WTC11 (cell line): ENCODE measurements at regions not wholly inside any gene's neighbourhood (a gene's known extent, or its start where the extent isn't known, plus 50 kb on each side); places are given as distances from the start of the nearest gene placed in this dataset.

Experiments used
- ATAC-seq: fragments of 200-7000 bp; cut with Tn5 transposase; 2 replicates; pipeline ENCODE4 v1.10.0; 2021; ENCODE audit warnings: mild to moderate bottlenecking, moderate library complexity
- CTCF ChIA-PET: fragments of 300-600 bp; sonication (Branson Sonifier 250); formaldehyde crosslinking; loops from one replicate; lab custom pipeline; 2021; ENCODE audit warnings: antibody characterized with exemption; lab: Charles Lee
- POLR2A ChIA-PET: fragments of 350-600 bp; sonication (Branson Sonifier 250); formaldehyde crosslinking; loops from one replicate; lab custom pipeline; 2021; ENCODE audit warnings: antibody characterized with exemption; lab: Charles Lee
- DNase-seq: peaks from one replicate; pipeline ENCODE4 v3.0.0; 2021; ENCODE audit warnings: low spot score
- H3K27ac Mint-ChIP-seq: 2 replicates; pipeline ENCODE4 v1.8.0; 2021; ENCODE audit warnings: mixed read lengths
- H3K27me3 Mint-ChIP-seq: 2 replicates; pipeline ENCODE4 v1.8.0; 2021; ENCODE audit warnings: low read depth, mild to moderate bottlenecking, moderate library complexity, mixed read lengths
- H3K36me3 Mint-ChIP-seq: 2 replicates; pipeline ENCODE4 v1.8.0; 2021; ENCODE audit warnings: mixed read lengths
- H3K4me1 Mint-ChIP-seq: 2 replicates; pipeline ENCODE4 v1.8.0; 2022; ENCODE audit warnings: mixed read lengths
- H3K4me3 Mint-ChIP-seq: 2 replicates; pipeline ENCODE4 v1.8.0; 2021; ENCODE audit warnings: mild to moderate bottlenecking, moderate library complexity, mixed read lengths
- H3K9me3 Mint-ChIP-seq: 2 replicates; pipeline ENCODE4 v1.8.0; 2021; ENCODE audit warnings: mixed read lengths
- CTCF ChIP-seq: fragments of 200-600 bp; IDR thresholded peaks from 2 replicates; pipeline ENCODE4 v1.8.0; 2022; ENCODE audit warnings: antibody characterized with exemption
- EMX1 ChIP-seq: fragments of 250-450 bp; sonication (Bioruptor Pico); IDR thresholded peaks from 2 replicates; pipeline ENCODE4 v1.8.0; 2021; ENCODE audit warnings: mild to moderate bottlenecking
- JAZF1 ChIP-seq: fragments of 250-450 bp; sonication (Bioruptor Pico); IDR thresholded peaks from 2 replicates; pipeline ENCODE4 v1.9.0; 2021; ENCODE audit warnings: moderate library complexity, mild to moderate bottlenecking, inconsistent platforms
- MXD4 ChIP-seq: fragments of 250-450 bp; sonication (Bioruptor Pico); IDR thresholded peaks from 2 replicates; pipeline ENCODE4 v1.8.0; 2021; ENCODE audit warnings: mild to moderate bottlenecking, moderate library complexity, borderline replicate concordance
- NR2C2 ChIP-seq: sonication (generic); formaldehyde crosslinking; IDR thresholded peaks from 2 replicates; pipeline ENCODE4 v1.8.0; 2022; ENCODE audit warnings: mild to moderate bottlenecking, missing genetic modification reagents
- ZNF138 ChIP-seq: sonication (generic); formaldehyde crosslinking; conservative IDR thresholded peaks from 2 replicates; pipeline ENCODE4 v1.8.1; 2022; ENCODE audit warnings: mild to moderate bottlenecking, moderate library complexity, missing genetic modification reagents
- ZNF263 ChIP-seq: sonication (generic); formaldehyde crosslinking; IDR thresholded peaks from 2 replicates; pipeline ENCODE4 v1.8.1; 2022; ENCODE audit warnings: low read depth, mild to moderate bottlenecking, moderate library complexity, missing genetic modification reagents
- TF ChIP-seq, protein P1 (sequence below): fragments of 250-450 bp; sonication (Bioruptor Pico); IDR thresholded peaks from 2 replicates; pipeline ENCODE4 v1.9.0; 2021; ENCODE audit warnings: mild to moderate bottlenecking
- TF ChIP-seq, protein P2 (sequence below): sonication (generic); formaldehyde crosslinking; IDR thresholded peaks from 2 replicates; pipeline ENCODE4 v1.8.1; 2023; ENCODE audit warnings: mild to moderate bottlenecking, missing genetic modification reagents, moderate library complexity
- TF ChIP-seq, protein P3 (sequence below): fragments of 250-450 bp; sonication (Bioruptor Pico); IDR thresholded peaks from 2 replicates; pipeline ENCODE4 v2.1.2; 2022; ENCODE audit warnings: mild to moderate bottlenecking, moderate library complexity
- TF ChIP-seq, protein P4 (sequence below): sonication (generic); formaldehyde crosslinking; IDR thresholded peaks from 2 replicates; pipeline ENCODE4 v1.8.0; 2023; ENCODE audit warnings: mild to moderate bottlenecking, missing genetic modification reagents
- TF ChIP-seq, protein P5 (sequence below): sonication (generic); formaldehyde crosslinking; IDR thresholded peaks from 2 replicates; pipeline ENCODE4 v1.8.1; 2022; ENCODE audit warnings: mild to moderate bottlenecking, missing genetic modification reagents, moderate library complexity, borderline replicate concordance
- TF ChIP-seq, protein P6 (sequence below): sonication (generic); formaldehyde crosslinking; IDR thresholded peaks from 2 replicates; pipeline ENCODE4 v1.8.1; 2022; ENCODE audit warnings: low read depth, mild to moderate bottlenecking, moderate library complexity, missing genetic modification reagents, borderline replicate concordance
- TF ChIP-seq, protein P7 (sequence below): fragments of 250-450 bp; sonication (Bioruptor Pico); IDR thresholded peaks from 2 replicates; pipeline ENCODE4 v1.9.0; 2021; ENCODE audit warnings: mild to moderate bottlenecking, borderline replicate concordance

DNA sequence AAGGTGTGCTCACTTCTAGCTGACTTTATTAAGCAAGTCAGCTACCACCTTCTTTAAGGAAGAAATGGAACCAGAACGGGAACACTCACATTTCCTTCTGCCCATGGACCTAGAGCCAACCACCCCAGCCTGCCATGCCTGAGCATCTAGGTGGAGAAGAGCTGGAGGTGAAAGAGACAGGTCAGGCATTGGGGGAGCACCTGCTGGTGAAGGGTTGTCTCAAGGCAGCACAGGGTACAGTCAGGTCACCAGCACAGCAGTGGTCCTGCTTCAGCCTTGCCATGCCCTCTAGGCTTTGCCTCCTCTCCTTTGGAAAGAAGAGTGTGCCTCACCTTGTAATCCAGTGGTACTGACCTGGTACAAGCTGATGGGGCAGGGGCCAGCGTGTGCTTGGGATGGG is 107.9 kb downstream of the KCNF1 start:
- CTCF ChIA-PET = interaction anchor here (3.1 kb wide), 1 partner anchor 187 kb away, joined by 10 read pairs; no protein-coding TSS in a partner anchor
- DNase-seq = no peak

DNA sequence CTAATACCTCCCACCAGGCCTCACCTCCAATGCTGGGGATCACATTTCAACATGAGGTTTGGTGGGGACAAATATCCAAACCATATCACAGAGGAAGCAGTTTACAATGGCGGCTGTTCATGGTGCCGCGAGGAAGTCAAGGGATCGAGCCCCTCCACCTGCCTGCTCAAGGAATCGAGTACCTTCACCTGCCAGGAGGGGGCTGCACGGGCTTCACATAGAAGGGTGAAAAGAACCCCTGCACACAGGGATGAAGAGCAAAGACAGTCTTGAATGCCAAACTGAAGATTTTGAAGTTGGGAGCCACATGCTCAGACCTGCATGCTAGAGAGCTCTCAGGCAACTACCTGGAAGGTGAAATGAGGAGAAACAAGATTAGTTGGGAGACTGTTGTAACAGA is 110.3 kb downstream of the KCNF1 start:
- DNase-seq (peak; percentile 52), ATAC-seq (peak; percentile 71)
- peaks cover 25% of the 10 kb centered on the region for H3K4me1 Mint-ChIP-seq
- H3K4me3 Mint-ChIP-seq = no peak overlapping the region
- no peak overlapping the region for H3K27ac Mint-ChIP-seq
- H3K27me3 Mint-ChIP-seq = no peaks in the 10 kb centered on the region
- TF ChIP-seq, protein P1, sequence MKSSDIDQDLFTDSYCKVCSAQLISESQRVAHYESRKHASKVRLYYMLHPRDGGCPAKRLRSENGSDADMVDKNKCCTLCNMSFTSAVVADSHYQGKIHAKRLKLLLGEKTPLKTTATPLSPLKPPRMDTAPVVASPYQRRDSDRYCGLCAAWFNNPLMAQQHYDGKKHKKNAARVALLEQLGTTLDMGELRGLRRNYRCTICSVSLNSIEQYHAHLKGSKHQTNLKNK = no peak
- TF ChIP-seq CTCF = peak; percentile 27; the same call in 1 of the 2 replicates
- POLR2A ChIA-PET = no interaction called here
- CTCF ChIA-PET = interaction anchor here (1.6 to 3.1 kb wide), 4 partner anchors 102 to 190 kb away, joined by 5 to 10 read pairs (median 9); no protein-coding TSS in a partner anchor
- H3K9me3 Mint-ChIP-seq = peaks cover 3% of the 10 kb centered on the region; the same call in 1 of the 2 replicates
- no peaks in the 10 kb centered on the region for H3K36me3 Mint-ChIP-seq

More for the DNA sequence above, 107.9 kb downstream of the KCNF1 start:
- no peak for ATAC-seq
- Mint-ChIP-seq H3K4me1 (peaks cover 20% of the 10 kb centered on the region), H3K4me3 (no peak overlapping the region), H3K27me3 (no peaks in the 10 kb centered on the region), H3K27ac (no peak overlapping the region), H3K9me3 (peaks cover 3% of the 10 kb centered on the region; the same call in 1 of the 2 replicates), H3K36me3 (no peaks in the 10 kb centered on the region)
- POLR2A ChIA-PET = no interaction called here
- TF ChIP-seq, protein P2, sequence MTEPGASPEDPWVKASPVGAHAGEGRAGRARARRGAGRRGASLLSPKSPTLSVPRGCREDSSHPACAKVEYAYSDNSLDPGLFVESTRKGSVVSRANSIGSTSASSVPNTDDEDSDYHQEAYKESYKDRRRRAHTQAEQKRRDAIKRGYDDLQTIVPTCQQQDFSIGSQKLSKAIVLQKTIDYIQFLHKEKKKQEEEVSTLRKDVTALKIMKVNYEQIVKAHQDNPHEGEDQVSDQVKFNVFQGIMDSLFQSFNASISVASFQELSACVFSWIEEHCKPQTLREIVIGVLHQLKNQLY = no peak

GRCh38 chr2:11022591-11023273 is 111.0 kb downstream of the KCNF1 start:
- Mint-ChIP-seq H3K4me3 (no peak overlapping the region), H3K27ac (no peak overlapping the region)
- POLR2A ChIA-PET = no interaction called here
- TF ChIP-seq NR2C2 (CRISPR knock-in tag) (no peak), JAZF1 (no peak), ZNF263 (no peak), MXD4 (CRISPR knock-in tag) (no peak), ZNF138 (CRISPR knock-in tag) (no peak), EMX1 (CRISPR knock-in tag) (no peak)
- TF ChIP-seq, protein P3, sequence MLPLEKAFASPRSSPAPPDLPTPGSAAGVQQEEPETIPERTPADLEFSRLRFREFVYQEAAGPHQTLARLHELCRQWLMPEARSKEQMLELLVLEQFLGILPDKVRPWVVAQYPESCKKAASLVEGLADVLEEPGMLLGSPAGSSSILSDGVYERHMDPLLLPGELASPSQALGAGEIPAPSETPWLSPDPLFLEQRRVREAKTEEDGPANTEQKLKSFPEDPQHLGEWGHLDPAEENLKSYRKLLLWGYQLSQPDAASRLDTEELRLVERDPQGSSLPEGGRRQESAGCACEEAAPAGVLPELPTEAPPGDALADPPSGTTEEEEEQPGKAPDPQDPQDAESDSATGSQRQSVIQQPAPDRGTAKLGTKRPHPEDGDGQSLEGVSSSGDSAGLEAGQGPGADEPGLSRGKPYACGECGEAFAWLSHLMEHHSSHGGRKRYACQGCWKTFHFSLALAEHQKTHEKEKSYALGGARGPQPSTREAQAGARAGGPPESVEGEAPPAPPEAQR (CRISPR knock-in tag) = no peak
- TF ChIP-seq, protein P4, sequence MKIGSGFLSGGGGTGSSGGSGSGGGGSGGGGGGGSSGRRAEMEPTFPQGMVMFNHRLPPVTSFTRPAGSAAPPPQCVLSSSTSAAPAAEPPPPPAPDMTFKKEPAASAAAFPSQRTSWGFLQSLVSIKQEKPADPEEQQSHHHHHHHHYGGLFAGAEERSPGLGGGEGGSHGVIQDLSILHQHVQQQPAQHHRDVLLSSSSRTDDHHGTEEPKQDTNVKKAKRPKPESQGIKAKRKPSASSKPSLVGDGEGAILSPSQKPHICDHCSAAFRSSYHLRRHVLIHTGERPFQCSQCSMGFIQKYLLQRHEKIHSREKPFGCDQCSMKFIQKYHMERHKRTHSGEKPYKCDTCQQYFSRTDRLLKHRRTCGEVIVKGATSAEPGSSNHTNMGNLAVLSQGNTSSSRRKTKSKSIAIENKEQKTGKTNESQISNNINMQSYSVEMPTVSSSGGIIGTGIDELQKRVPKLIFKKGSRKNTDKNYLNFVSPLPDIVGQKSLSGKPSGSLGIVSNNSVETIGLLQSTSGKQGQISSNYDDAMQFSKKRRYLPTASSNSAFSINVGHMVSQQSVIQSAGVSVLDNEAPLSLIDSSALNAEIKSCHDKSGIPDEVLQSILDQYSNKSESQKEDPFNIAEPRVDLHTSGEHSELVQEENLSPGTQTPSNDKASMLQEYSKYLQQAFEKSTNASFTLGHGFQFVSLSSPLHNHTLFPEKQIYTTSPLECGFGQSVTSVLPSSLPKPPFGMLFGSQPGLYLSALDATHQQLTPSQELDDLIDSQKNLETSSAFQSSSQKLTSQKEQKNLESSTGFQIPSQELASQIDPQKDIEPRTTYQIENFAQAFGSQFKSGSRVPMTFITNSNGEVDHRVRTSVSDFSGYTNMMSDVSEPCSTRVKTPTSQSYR (CRISPR knock-in tag) = no peak
- TF ChIP-seq, protein P5, sequence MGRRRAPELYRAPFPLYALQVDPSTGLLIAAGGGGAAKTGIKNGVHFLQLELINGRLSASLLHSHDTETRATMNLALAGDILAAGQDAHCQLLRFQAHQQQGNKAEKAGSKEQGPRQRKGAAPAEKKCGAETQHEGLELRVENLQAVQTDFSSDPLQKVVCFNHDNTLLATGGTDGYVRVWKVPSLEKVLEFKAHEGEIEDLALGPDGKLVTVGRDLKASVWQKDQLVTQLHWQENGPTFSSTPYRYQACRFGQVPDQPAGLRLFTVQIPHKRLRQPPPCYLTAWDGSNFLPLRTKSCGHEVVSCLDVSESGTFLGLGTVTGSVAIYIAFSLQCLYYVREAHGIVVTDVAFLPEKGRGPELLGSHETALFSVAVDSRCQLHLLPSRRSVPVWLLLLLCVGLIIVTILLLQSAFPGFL = no peak
- TF ChIP-seq, protein P6, sequence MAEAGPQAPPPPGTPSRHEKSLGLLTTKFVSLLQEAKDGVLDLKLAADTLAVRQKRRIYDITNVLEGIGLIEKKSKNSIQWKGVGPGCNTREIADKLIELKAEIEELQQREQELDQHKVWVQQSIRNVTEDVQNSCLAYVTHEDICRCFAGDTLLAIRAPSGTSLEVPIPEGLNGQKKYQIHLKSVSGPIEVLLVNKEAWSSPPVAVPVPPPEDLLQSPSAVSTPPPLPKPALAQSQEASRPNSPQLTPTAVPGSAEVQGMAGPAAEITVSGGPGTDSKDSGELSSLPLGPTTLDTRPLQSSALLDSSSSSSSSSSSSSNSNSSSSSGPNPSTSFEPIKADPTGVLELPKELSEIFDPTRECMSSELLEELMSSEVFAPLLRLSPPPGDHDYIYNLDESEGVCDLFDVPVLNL (CRISPR knock-in tag) = no peak
- TF ChIP-seq, protein P7, sequence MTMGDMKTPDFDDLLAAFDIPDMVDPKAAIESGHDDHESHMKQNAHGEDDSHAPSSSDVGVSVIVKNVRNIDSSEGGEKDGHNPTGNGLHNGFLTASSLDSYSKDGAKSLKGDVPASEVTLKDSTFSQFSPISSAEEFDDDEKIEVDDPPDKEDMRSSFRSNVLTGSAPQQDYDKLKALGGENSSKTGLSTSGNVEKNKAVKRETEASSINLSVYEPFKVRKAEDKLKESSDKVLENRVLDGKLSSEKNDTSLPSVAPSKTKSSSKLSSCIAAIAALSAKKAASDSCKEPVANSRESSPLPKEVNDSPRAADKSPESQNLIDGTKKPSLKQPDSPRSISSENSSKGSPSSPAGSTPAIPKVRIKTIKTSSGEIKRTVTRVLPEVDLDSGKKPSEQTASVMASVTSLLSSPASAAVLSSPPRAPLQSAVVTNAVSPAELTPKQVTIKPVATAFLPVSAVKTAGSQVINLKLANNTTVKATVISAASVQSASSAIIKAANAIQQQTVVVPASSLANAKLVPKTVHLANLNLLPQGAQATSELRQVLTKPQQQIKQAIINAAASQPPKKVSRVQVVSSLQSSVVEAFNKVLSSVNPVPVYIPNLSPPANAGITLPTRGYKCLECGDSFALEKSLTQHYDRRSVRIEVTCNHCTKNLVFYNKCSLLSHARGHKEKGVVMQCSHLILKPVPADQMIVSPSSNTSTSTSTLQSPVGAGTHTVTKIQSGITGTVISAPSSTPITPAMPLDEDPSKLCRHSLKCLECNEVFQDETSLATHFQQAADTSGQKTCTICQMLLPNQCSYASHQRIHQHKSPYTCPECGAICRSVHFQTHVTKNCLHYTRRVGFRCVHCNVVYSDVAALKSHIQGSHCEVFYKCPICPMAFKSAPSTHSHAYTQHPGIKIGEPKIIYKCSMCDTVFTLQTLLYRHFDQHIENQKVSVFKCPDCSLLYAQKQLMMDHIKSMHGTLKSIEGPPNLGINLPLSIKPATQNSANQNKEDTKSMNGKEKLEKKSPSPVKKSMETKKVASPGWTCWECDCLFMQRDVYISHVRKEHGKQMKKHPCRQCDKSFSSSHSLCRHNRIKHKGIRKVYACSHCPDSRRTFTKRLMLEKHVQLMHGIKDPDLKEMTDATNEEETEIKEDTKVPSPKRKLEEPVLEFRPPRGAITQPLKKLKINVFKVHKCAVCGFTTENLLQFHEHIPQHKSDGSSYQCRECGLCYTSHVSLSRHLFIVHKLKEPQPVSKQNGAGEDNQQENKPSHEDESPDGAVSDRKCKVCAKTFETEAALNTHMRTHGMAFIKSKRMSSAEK (CRISPR knock-in tag) = no peak

More at GRCh38 chr2:11022591-11023273, 111.0 kb downstream of the KCNF1 start:
- Mint-ChIP-seq H3K9me3 (peaks cover 2% of the 10 kb centered on the region; the same call in 1 of the 2 replicates), H3K27me3 (no peaks in the 10 kb centered on the region), H3K4me1 (peaks cover 25% of the 10 kb centered on the region), H3K36me3 (no peaks in the 10 kb centered on the region)
- no peak for ATAC-seq
- CTCF ChIA-PET = interaction anchor here (1.6 to 3.1 kb wide), 4 partner anchors 102 to 190 kb away, joined by 5 to 10 read pairs (median 9); no protein-coding TSS in a partner anchor
- DNase-seq = no peak
